ENCODE measurements at regions not wholly inside any gene's neighbourhood (a gene's known extent, or its start where the extent isn't known, plus 50 kb on each side); places are given as distances from the start of the nearest gene placed in this dataset.

- ChIA-PET POLR2A (ENCODE audit: unreplicated experiment) (no interaction called here), CTCF (no interaction called here)
- intact Hi-C loops (cut with micrococcal nuclease; ENCODE audit: unreplicated experiment) = no loop called here
- Histone ChIP-seq H3K4me2 (no peak overlapping the region), H3K4me3 (no peak overlapping the region), H3K9me3 (ENCODE audit: insufficient read depth, low read depth) (no peaks in the 10 kb centered on the region), H3K27me3 (ENCODE audit: insufficient read depth, low read depth) (peaks cover 66% of the 10 kb centered on the region), H3K27ac (no peak overlapping the region), H4K20me1 (ENCODE audit: insufficient read depth) (no peaks in the 10 kb centered on the region), H3F3A (ENCODE audit: insufficient read depth, low read depth) (no peaks in the 10 kb centered on the region), H3K9me2 (ENCODE audit: insufficient read depth) (no peaks in the 10 kb centered on the region), H2AFZ (no peak overlapping the region), H3K36me3 (ENCODE audit: low read depth) (no peaks in the 10 kb centered on the region), H3K4me1 (replicated peaks; ENCODE audit: insufficient read depth) (no peaks in the 10 kb centered on the region), H3K79me2 (ENCODE audit: low read depth) (no peaks in the 10 kb centered on the region)
- no TSS peak for BruUV-seq (replicated peaks)
- TF ChIP-seq EZH2 (IDR thresholded peaks at IDR 0.05; ENCODE audit: low read depth) (no peak), CTCF (conservative IDR thresholded peaks at IDR 0.05) (no peak)
- no peak for DNase-seq
These were observed 156.8 kb upstream of the TNRC6C start for GRCh38 chr17:77801545-77802332.

- intact Hi-C loops (cut with micrococcal nuclease; ENCODE audit: unreplicated experiment) = no loop called here
- peaks cover 60% of the 10 kb centered on the region for H3K27me3 ChIP-seq (ENCODE audit: insufficient read depth, low read depth)
- H3K9me3 ChIP-seq (ENCODE audit: insufficient read depth, low read depth) = no peaks in the 10 kb centered on the region
- no peak overlapping the region for H3K4me2 ChIP-seq
- no peaks in the 10 kb centered on the region for H3K4me1 ChIP-seq (replicated peaks; ENCODE audit: insufficient read depth)
- POLR2A ChIA-PET (ENCODE audit: unreplicated experiment) = no interaction called here
- H2AFZ ChIP-seq = no peak overlapping the region
- TF ChIP-seq EZH2 (IDR thresholded peaks at IDR 0.05; ENCODE audit: low read depth) = no peak
- TF ChIP-seq CTCF (conservative IDR thresholded peaks at IDR 0.05) = no peak
- no peaks in the 10 kb centered on the region for H3K9me2 ChIP-seq (ENCODE audit: insufficient read depth)
- no peaks in the 10 kb centered on the region for H4K20me1 ChIP-seq (ENCODE audit: insufficient read depth)
- DNase-seq = no peak
- H3K36me3 ChIP-seq (ENCODE audit: low read depth) = no peaks in the 10 kb centered on the region
- no peaks in the 10 kb centered on the region for H3F3A ChIP-seq (ENCODE audit: insufficient read depth, low read depth)
- CTCF ChIA-PET = no interaction called here
- H3K79me2 ChIP-seq (ENCODE audit: low read depth) = no peaks in the 10 kb centered on the region
- H3K4me3 ChIP-seq = no peak overlapping the region
- no peak overlapping the region for H3K27ac ChIP-seq
- no TSS peak for BruUV-seq (replicated peaks)
These were observed 156.2 kb upstream of the TNRC6C start for GRCh38 chr17:77802333-77802615.

GRCh38 chr17:77802811-77803220, 155.7 kb upstream of the TNRC6C start:
- H3K36me3 ChIP-seq (ENCODE audit: low read depth) = no peaks in the 10 kb centered on the region
- CTCF ChIA-PET = no interaction called here
- no peaks in the 10 kb centered on the region for H3F3A ChIP-seq (ENCODE audit: insufficient read depth, low read depth)
- no peak overlapping the region for H3K4me3 ChIP-seq
- H3K4me2 ChIP-seq = no peak overlapping the region
- no peaks in the 10 kb centered on the region for H4K20me1 ChIP-seq (ENCODE audit: insufficient read depth)
- no peak overlapping the region for H3K27ac ChIP-seq
- DNase-seq = no peak
- no peak overlapping the region for H2AFZ ChIP-seq
- intact Hi-C loops (cut with micrococcal nuclease; ENCODE audit: unreplicated experiment) = no loop called here
- no peaks in the 10 kb centered on the region for H3K4me1 ChIP-seq (replicated peaks; ENCODE audit: insufficient read depth)
- no TSS peak for BruUV-seq (replicated peaks)
- POLR2A ChIA-PET (ENCODE audit: unreplicated experiment) = no interaction called here
- H3K9me2 ChIP-seq (ENCODE audit: insufficient read depth) = no peaks in the 10 kb centered on the region
- TF ChIP-seq CTCF (conservative IDR thresholded peaks at IDR 0.05) (no peak), EZH2 (IDR thresholded peaks at IDR 0.05; ENCODE audit: low read depth) (no peak)
- H3K27me3 ChIP-seq (ENCODE audit: insufficient read depth, low read depth) = peaks cover 57% of the 10 kb centered on the region
- no peaks in the 10 kb centered on the region for H3K9me3 ChIP-seq (ENCODE audit: insufficient read depth, low read depth)
- H3K79me2 ChIP-seq (ENCODE audit: low read depth) = no peaks in the 10 kb centered on the region
